ENCODE measurements at regions not wholly inside any gene's neighbourhood (a gene's known extent, or its start where the extent isn't known, plus 50 kb on each side); places are given as distances from the start of the nearest gene placed in this dataset.
"Not testable (repeated sequence)": the region's sequence is repeated elsewhere in the genome, so short reads cannot be mapped to it uniquely, and the experiment has no call there.

DNA sequence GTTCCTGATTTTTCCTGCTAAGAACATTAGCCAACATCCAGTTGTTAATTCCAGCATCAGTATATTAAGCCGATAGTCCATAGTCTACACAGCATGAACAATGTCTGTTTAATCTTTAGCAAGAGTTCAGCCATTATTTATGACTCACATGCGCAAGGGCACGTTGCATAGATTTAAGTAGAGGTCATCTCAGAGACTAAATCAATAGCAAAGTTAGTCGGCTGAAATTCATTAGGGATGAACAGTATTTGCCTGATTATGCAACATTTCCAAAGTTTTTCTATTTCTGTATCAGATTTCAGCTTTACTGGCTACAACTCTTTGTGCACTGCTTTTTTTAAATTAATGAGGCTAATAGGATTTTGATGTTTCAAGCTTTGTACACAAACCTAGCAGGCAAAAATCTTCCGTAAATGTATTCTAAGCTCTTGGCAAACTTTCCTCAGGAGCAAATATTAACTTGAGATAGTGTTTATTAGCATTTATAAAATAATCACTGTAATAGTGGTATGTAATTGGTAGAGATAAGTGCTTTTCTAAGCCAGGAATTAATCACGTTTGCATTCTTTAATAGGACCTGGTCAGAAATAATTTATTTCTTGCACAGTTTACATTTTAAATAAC, 578.7 kb upstream of the ID2 start:
- DNase-seq: no peak

DNA sequence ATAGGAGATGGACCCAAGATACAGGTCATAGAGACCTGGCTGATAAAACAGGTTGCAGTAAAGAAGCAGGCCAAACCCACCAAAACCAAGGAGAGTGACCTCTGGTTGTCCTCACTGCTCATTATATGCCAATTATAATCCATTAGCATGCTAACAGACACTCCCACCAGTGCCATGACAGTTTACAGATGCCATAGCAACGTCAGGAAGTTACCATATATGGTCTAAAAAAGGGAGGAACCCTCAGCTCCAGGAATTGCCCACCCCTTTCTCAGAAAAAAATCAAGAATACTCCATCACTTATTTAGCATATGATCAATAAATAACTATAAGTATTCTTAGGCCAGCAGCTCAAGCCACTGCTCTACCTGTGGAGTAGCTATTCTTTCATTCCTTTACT, 574.7 kb upstream of the ID2 start:
- DNase-seq: no peak

DNA sequence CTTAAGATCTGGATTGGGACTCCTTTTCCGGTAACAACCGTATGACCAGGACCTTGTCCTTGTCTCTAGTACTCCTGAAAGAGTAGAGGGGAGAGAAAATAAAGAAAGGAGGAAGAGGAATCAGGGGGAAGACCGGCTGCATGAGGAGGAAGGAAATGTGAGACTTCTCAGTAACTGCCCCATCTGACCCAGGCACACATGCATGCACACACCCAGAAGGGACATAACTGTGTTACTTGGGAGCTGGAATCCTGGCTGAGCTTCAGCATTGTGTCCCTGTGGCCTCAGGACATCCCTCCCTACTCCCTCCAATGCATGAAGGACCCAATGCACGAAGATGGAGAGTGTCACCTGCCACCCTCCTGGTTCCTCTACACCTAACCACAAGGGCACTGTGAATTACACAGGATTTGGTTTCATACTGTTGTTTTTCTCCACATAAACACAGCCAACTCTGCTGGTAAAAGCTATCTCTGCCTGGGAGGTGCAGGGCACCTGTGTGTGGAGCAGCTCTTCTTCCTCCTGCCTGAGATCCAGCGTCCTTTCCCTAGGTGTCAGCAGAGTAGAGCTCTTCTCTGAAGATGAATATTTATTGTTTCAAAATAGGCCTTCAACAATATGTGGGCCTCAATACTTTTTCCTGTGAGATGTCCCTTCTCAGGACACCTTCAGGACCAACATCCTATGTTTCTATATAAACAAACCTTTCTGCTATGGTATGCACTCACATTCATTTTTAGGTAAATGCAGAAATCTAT, 574.1 kb upstream of the ID2 start:
- no peak for DNase-seq

DNA sequence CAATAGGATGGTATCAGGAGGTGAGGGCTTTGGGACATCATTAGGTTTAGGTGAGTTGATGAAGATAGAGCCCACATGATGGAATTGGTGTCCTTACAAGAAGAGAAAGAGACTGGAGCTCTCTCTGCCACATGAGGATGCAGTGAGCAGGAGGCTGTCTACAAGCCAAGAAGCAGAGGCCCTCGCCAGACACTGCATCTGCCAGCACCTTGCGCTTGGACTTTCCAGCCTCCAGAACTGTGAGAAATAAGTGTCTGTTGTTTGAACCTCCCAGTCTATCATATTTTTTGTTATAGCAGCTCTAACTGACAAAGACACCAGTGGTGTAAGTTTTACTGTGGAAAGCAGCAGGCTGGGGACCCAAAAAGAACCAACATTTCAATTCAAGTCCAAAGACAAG, 571.1 kb upstream of the ID2 start:
- no peak for DNase-seq

DNA sequence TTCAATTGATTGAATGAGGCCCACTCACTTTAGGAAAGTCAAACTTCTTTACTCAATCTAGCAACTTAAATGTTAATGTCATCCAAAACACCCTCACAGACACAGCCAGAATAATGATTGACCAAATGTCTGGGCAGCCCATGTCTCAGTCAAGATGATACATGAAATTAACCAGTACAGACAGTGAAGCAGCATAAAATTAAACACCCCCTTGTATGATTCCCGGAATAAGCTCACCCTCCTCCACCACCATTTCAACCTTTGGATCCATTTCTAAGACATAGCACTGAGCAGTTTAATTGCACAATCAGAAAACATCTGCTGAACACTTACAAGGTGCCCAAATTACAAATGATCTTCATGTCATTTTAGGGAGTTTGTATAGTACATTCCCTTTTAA, 570.7 kb upstream of the ID2 start:
- DNase-seq: no peak

DNA sequence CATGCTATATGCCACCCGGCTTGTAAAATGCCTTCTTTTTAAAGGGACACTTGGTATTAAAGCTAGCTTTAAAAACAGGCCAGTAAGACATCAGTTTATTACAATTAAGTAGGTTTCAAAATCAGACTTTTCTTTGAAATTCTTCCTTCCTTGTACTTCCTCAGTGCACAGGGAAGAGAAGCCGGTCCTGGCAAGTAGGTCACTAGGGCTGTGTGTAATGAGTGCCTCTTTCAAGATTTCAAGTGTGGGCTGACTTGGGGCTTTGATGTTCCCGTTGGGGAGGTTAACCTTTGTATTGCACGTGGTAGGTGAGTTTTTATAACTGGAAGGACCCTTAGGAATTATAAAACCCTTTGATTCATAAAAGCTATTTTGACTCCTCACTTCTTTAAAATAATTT, 566.4 kb upstream of the ID2 start:
- no peak for DNase-seq

DNA sequence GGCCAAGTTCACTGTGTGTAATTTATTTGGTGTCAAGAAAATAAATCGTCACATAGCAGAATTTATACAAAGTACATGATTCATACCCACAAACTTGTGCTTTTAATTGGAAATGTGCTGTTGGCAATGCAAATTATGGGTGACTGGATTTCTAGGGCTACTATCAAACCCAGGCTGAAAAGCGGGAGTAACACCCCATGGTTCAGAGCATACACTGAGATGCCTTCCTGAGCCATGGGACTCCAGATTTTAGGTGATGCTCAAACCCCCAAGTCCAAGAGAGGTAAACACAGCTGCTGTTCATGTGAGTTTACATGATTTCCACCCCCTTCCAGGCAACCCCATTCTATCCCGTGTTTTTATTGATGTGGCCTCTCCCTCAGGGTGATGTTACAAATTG, 565.9 kb upstream of the ID2 start:
- DNase-seq: no peak

DNA sequence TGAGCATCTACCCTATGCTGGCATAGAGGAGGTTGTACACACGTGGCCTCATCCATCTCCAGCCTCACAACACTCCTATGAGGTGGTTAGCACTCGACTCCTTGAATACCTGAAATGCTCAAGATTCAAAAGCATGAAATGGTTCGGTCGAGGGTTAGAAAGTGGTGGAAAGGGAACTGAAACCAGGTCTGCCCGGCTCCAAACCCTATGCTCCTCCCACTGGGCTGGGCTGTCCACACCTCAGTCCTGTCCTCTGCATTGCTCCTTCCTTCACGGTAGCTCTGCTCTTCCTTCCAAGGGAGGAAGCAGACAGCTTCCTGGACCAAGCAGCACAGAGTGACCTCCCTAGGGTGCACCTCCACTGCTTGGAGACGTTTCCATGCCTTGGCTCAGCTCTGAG, 565.2 kb upstream of the ID2 start:
- peak in 1 of 2 donors; percentile 34 for DNase-seq

DNA sequence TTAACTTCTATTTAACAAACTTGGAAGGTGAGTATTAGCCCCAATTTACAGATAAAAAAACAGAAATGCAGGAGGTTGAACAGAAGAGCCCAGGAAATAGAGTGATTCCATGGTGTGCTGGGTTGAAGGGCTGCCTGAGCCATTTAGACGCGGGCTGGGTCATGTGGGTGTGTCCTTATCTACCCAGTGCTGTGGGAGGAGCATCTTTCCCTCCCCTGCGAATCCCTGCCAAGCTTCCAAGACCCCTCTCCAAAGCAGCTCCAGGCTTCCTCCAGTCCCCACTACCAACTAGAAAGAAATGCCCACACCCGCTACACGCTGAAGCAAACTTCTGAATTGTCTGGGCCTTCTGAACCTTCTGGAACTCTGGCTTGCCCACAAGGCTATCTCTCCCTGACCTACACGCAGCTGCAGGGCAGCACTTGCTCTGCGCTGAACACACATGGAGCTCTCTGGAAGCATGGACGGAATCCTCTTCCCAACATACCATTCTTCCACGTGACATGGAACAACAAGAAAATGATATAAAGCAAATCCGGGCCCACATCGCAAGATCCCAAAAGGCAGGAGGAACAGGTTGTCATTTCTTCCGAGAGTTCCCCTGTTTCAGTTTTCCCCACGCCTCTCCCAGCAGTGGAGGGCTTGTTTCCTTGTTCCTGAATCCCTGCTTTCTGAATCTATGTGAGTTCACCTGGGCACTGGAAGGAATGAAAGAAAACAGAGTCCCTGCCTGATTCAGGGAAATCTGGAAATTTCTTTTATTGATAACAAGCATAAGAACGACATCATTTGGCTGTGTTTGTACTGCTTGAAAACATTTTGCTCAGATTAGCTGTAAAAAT, 562.7 kb upstream of the ID2 start:
- no peak for DNase-seq

DNA sequence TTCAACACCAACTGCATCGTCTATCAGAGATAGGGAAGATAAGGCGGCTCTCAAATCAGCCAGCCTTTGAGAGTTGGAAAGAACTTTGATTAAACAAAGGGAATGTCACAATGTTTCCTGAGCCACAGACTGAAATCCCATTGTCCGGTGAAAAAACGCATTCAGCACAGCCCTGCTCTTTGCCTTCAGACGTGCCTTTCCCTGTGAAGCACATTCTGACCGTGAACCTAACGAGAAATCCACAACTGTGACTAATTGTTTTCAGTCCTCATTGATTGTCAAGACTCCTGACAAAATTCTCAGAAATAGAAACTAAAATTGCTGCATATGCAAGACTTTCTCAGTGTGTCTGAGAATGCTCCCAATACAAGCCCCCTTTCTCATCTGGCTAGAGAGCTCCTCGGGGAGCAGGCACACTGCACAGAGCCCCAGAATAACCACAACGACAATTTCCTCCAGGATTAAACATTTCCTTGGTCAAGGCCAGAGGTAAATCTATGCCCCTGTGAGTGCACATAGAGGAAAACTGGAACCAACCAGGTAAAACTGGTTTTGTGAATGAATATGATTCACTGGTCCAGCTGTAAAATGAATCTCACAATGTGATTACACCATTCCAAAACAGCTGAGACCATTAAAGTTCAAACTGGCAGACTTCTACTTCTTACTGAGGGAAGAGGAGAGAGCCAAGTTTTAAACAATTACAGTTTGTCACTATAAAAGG, 561.9 kb upstream of the ID2 start:
- DNase-seq: no peak

DNA sequence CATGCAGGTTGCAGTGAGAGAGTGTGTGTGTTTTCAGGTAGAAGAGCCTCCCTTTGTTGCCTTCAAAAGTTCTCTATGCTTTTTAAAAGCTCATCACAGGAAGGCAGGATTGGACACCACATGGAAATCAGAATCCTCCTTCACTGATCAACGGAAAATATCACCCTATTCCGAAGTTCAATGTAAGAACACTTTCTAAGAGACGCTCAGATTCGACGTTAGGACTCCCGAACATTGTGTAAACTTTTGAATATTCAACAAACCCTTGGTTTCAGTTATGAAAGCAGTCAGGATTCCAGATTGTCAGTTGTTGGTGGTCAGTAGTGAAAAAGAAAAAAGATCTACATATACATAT, 561.4 kb upstream of the ID2 start:
- DNase-seq: no peak

DNA sequence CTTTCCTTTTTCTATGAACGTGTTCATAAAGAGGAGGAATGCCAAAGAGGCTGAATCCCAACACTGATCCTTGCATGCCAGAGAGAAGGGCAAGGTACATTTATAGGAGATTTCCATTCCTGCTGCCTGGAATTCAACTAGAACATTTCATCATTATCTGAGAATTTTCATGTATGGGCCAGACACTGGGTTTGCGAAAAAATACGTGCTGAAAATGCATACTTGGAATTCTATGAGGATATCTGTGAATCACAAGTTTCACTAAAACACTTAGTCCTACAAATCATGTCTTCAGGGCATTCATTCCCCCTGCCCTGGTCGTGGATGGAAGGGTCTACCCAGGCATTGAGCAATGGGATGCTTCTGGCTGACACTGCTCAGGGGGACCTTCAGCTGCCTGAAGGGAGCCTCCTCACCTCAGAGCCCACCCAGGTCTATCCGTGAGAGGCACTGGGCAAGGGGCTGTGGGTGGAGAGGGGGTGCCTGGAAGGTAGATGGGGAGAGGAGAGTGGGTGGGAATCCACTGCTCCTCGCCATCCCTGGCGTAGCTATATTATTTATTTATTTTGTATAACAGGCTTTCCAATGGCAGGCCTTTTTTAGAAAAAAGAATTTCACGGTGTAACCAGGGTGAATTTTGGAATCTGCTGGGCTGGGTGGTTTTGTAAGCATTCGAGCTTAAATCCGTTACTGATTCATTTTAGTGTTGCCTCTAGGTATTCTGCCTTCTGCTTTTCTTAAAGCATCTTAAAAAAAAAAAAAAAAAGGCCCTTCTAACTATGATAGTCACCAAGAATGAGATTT, 560.6 kb upstream of the ID2 start:
- no peak for DNase-seq

DNA sequence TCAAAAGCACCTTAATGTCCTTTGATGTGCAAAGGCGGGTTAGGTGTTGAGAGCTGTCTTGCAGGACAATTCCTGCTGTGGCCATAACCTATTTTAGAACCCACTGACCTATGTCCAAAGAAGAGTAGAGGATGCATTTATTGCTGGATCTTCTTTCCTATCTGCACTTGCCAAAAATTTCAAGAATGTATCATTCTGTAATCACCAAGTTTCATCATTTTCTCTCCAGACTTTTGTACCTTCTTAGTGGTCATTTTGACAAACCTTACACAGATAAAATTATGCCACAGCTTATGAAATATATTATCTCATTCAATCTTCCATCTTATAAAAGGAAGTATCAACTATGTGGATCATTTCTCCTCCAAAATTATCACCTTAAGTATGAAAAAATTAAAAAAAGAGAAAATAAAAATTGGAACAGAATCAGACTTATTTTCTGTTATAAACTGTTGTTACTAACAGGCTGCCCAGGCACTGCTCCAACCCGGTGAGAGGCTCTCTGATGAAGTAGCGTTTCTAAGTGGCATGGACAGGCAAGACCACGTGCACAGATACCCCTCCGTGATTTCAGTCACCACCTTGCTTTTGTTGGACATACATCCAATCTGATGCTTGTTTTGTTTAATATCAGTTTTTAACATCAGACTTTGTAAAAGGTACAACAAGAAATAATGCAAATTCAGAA, 559.9 kb upstream of the ID2 start:
- DNase-seq: no peak

DNA sequence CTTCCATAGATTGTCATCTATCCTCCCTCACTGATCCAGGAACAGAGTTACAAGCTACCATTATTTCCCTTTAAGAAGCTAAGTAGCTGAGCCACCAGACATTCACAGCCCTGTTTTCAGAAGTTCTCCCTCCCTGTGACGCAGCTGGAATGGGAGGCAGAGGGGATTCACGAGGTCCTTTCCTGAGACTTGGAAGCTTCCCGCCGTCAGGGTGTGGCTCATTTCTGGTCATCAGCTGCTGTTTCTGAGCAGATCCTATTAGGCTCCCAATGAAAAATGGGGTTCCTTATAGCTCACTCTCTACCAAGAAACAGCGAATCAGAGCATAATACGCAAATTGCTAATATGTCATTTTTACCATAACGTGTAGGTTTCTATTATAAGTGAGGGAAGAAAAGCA, 559.3 kb upstream of the ID2 start:
- DNase-seq: no peak

DNA sequence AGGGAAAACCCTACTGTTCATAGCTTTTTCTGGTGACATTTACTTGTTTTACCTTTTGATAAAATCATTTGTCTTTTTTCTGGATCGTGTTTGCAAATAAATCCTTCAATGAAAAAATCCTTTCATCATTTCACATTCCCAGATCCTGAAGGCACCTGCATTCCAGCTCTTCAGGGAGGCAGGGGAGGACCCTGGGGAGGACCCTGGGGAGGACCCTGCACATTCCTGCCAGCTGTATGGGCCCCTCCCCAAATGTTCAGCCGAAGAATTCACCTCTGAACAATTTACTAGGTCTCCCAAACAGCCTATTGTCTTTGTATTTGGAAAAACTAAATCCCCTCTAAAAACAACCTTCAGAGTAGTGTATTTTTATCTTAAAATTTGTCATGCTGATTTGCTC, 558.4 kb upstream of the ID2 start:
- no peak for DNase-seq

DNA sequence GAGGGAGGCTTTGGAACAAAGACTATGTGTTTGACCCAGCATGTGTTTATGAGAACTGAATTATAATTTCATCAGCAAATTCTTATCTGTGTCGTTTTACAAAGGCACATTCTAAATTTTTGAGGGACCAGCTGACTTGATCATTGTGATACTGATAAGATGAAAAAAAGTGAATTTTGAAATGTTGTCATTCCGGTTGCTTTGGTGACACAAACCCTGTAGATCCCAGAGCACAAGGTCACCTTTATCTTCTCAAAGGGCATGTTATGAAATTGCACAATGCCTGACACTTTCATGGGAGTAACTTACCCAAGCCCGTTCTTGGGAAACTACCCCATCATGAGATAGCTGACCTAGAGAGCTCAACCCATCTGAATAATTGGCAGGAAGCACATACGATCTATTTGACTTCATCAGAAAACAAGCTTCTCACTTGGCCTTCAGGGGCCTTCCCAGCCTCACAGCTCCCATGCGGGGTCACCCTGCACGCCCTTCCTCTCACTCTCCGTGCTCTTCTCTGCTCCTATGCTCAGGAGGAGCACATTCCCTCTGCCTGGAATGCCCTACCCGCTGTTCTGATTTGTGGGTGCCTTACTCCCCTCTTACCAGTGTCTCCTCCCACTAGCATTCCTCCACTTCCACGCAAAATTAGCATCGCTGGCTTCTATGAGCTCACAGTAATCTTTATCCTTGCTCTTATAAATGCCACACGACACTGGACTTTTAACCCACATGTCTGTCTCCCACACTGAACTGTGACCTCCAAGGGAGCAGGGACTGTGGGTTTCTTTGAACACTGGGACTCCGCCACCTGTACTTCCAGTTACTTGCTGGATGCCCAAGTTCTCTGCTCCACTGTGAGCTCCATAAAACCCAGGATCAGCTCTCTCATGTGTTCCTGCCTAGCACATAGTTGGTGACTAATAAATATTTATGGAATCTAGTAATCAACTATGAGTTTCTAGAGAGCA, 555.8 kb upstream of the ID2 start:
- DNase-seq: no peak

DNA sequence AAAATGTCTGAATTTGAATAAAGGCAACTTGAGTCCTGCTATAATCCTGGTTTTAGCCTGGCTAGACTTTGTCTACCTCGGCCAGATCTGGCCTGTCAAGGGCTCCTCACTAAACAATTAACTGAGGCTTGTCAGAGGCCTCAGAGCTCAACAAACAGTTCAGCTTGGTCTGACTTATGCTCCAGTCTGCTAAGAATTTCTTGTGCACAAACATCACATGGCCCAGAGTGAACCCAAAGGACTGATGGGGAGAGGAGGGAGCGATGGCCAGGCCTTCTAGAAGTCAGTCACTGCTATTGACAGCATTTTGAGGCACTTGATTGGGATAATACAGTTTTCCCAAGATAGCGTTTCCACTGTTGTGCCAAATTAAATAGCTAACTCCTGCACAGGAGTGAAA, 555.1 kb upstream of the ID2 start:
- DNase-seq: no peak

DNA sequence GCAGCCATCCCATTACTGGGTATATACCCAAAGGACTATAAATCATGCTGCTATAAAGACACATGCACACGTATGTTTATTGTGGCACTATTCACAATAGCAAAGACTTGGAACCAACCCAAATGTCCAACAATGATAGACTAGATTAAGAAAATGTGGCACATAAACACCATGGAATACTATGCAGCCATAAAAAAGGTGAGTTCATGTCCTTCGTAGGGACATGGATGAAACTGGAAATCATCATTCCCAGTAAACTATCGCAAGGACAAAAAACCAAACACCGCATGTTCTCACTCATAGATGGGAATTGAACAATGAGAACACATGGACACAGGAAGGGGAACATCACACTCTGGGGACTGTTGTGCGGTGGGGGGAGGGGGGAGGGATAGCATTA, 550.4 kb upstream of the ID2 start:
- not testable (repeated sequence) for DNase-seq

DNA sequence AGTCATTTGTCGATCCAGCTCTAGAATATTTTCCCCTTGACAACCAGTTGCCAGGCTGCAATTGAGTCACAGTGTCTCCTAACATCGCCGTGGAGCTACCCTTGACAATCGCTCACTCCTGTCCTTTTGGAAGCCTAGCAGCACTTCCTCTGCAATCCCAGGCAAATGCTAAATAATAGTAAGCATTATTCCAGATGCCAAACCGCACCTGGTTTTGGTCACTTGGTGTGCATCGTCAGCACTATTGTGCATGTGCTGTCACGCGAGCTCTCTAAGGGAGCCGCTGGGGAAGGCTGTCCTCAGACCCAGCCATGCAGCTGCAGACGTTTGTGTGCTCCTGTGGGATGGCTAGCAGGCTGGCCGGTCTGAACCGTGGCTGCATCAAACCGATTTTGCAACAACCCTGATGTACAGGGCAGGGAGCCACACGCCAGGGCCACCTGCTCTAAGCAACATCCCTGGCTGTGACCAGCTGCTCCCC, 549.5 kb upstream of the ID2 start:
- no peak for DNase-seq

DNA sequence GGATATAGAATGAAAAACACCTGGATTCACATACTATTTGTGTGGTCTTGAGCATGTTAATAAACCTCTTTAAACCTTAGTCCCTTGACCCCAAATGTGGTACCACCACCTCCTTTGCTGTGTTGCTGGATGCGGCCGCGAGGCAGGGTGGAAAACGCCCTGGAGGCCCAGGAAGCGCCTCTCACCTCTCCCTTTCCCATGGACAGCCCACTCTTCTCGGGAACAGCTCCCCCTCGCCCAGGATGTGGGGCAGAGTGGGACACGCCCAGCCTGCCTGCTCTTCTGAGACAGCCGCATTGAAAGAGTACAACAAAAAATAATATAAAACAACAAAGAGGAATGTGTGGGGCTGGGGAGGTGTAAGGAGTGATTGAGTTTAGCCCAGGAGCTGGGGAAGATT, 549.0 kb upstream of the ID2 start:
- no peak for DNase-seq

DNA sequence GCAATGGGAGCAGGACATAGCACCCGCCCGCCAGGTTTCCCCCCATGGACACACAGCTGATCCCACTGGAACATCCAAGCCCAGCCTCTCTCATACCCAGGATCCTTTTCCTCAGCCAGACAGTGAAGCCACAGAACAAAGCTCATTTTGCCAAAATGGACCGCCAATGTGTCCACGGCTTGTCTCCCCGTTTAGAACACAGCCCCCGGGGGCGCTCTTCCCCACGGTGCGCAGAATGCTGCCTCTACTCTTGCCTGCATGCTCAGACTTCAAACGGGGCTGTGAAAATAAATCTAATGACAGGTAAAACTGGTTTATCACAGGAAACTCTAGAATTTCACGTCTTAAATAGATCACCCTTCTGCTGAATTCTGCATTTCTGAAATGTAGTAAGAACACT, 548.5 kb upstream of the ID2 start:
- no peak for DNase-seq
